Upper lobe of left lung (tissue), 4 donors: ENCODE measurements at regions not wholly inside any gene's neighbourhood (a gene's known extent, or its start where the extent isn't known, plus 50 kb on each side); places are given as distances from the start of the nearest gene placed in this dataset.

Experiments used
- POLR2A ChIP-seq, 4 donors: fragments of 450-650 bp; IDR thresholded peaks; one replicate each; pipeline ENCODE4 v1.5.1; 2016 to 2017; ENCODE audit warnings: antibody characterized with exemption in 4 of 4, mild to moderate bottlenecking in 2 of 4
- POLR2AphosphoS5 ChIP-seq, 2 donors: sonication (generic); formaldehyde crosslinking; IDR thresholded peaks; one replicate each; pipeline ENCODE4 v1.5.1; 2017; ENCODE audit warnings: antibody characterized with exemption in 2 of 2
- TF ChIP-seq, protein P1 (sequence below), 6 experiments: fragments of 450-650 bp in 4 of 6; fragments of 200-600 bp in 2 of 6; sonication (generic) in 2 of 6; IDR thresholded peaks; one replicate each; pipeline ENCODE4 v1.5.1; 2016 to 2019; ENCODE audit warnings: antibody characterized with exemption in 6 of 6

DNA sequence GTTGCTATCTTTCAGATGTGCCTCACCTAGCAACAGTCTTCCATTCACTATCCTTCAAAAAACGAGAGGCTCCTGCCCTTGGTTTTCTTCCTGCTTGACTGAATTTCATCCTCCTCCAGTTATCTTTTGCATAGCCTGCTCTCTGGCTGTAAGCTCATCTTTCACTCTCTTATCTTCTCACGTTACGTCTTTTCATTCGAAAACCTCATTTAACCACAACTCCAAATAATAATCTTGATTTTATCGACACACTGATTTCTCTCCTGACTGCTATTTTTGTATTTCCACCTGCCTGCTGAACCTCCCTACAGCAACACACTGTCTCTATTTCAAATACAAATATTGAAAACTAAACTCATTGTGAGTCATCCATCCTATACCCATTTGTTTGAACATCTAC, 230.7 kb upstream of the TMC3 start:
- TF ChIP-seq, protein P1, sequence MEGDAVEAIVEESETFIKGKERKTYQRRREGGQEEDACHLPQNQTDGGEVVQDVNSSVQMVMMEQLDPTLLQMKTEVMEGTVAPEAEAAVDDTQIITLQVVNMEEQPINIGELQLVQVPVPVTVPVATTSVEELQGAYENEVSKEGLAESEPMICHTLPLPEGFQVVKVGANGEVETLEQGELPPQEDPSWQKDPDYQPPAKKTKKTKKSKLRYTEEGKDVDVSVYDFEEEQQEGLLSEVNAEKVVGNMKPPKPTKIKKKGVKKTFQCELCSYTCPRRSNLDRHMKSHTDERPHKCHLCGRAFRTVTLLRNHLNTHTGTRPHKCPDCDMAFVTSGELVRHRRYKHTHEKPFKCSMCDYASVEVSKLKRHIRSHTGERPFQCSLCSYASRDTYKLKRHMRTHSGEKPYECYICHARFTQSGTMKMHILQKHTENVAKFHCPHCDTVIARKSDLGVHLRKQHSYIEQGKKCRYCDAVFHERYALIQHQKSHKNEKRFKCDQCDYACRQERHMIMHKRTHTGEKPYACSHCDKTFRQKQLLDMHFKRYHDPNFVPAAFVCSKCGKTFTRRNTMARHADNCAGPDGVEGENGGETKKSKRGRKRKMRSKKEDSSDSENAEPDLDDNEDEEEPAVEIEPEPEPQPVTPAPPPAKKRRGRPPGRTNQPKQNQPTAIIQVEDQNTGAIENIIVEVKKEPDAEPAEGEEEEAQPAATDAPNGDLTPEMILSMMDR (IDR thresholded peaks at IDR 0.05), result no peak
- TF ChIP-seq POLR2A (IDR thresholded peaks at IDR 0.05) (no peak), POLR2AphosphoS5 (IDR thresholded peaks at IDR 0.05) (no peak)
